Uterus (tissue), 2 donors: ENCODE measurements at regions not wholly inside any gene's neighbourhood (a gene's known extent, or its start where the extent isn't known, plus 50 kb on each side); places are given as distances from the start of the nearest gene placed in this dataset.

Source experiments
- CTCF ChIP-seq, 4 experiments: fragments of 200-600 bp in 2 of 4; fragments of 450-650 bp in 2 of 4; sonication (generic) in 2 of 4; IDR thresholded peaks; one replicate each; pipeline ENCODE4 v1.5.1; 2016 to 2019; ENCODE audit warnings: antibody characterized with exemption in 4 of 4, mild to moderate bottlenecking in 2 of 4, moderate library complexity in 1 of 4
- POLR2A ChIP-seq, 2 donors: fragments of 450-650 bp; IDR thresholded peaks; one replicate each; pipeline ENCODE4 v1.6.1; 2016; ENCODE audit warnings: antibody characterized with exemption in 2 of 2, mild to moderate bottlenecking in 1 of 2, moderate library complexity in 1 of 2

- TF ChIP-seq CTCF (IDR thresholded peaks at IDR 0.05), result no peak
- no peak for TF ChIP-seq POLR2A (IDR thresholded peaks at IDR 0.05)
Observed at GRCh38 chrX:140104760-140105159, 139.4 kb upstream of the CXorf66 start.
